ENCODE measurements at regions not wholly inside any gene's neighbourhood (a gene's known extent, or its start where the extent isn't known, plus 50 kb on each side); places are given as distances from the start of the nearest gene placed in this dataset.

DNA sequence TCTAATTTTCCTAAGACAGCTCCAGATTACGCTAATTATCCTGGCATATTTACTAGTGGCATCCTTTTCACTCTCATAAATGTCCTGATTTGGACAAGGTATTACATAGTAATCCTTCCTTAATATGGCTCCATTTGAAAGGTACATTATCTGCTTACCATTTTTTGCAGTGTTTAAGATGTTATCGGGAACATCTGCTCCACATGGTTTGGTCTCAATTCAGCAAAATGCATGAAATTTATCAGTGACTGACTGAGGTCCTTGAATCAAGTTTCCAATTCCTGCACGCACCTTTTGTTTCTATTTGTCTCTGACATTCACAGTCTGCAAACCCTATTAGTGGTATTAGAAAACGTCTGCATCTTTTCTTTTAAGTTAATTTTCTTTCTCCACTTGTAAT is 384.1 kb upstream of the KIAA1217 start:
- H3K27me3 ChIP-seq (ENCODE audit: insufficient read depth, low read length), result no peaks in the 10 kb centered on the region
- intact Hi-C loops (cut with micrococcal nuclease), result no loop called here
- RAD21 ChIA-PET (ENCODE audit: low non-redundant PET in 1 of 2, low total read pairs in 2 of 2, uncharacterized antibody in 2 of 2, unreplicated experiment in 2 of 2), result no interaction called here
- H4K20me1 ChIP-seq (ENCODE audit: insufficient read depth), result no peaks in the 10 kb centered on the region
- H3K9ac ChIP-seq (ENCODE audit: low read length), result no peak overlapping the region
- H3K4me1 ChIP-seq (ENCODE audit: control insufficient read depth in 1 of 2, insufficient read depth in 2 of 2, low read length in 2 of 2), result no peaks in the 10 kb centered on the region
- no peaks in the 10 kb centered on the region for H3K79me2 ChIP-seq (ENCODE audit: insufficient read depth, low read length)
- BruUV-seq (replicated peaks), result no TSS peak
- H3K4me3 ChIP-seq (replicated peaks in 1 of 2; ENCODE audit: low read depth in 1 of 2, low read length in 2 of 2), result no peak overlapping the region
- no peaks in the 10 kb centered on the region for H3K9me2 ChIP-seq (ENCODE audit: insufficient read depth)
- ATAC-seq (no peak), DNase-seq (ENCODE audit: low read depth, low spot score) (no peak)
- H3K9me3 ChIP-seq (ENCODE audit: control insufficient read depth in 1 of 2, insufficient read depth in 1 of 2, low read depth in 1 of 2, low read length in 2 of 2), result no peaks in the 10 kb centered on the region
- H2AFZ ChIP-seq (ENCODE audit: low read depth, low read length, poor library complexity, severe bottlenecking), result no peak overlapping the region
- no peak overlapping the region for H3K27ac ChIP-seq (ENCODE audit: low read depth, low read length)
- POLR2A ChIA-PET, result no interaction called here
- H3K4me2 ChIP-seq (ENCODE audit: low read length), result no peak overlapping the region
- CTCF ChIA-PET, result no interaction called here
- TF ChIP-seq, protein P1, sequence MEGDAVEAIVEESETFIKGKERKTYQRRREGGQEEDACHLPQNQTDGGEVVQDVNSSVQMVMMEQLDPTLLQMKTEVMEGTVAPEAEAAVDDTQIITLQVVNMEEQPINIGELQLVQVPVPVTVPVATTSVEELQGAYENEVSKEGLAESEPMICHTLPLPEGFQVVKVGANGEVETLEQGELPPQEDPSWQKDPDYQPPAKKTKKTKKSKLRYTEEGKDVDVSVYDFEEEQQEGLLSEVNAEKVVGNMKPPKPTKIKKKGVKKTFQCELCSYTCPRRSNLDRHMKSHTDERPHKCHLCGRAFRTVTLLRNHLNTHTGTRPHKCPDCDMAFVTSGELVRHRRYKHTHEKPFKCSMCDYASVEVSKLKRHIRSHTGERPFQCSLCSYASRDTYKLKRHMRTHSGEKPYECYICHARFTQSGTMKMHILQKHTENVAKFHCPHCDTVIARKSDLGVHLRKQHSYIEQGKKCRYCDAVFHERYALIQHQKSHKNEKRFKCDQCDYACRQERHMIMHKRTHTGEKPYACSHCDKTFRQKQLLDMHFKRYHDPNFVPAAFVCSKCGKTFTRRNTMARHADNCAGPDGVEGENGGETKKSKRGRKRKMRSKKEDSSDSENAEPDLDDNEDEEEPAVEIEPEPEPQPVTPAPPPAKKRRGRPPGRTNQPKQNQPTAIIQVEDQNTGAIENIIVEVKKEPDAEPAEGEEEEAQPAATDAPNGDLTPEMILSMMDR (IDR thresholded peaks at IDR 0.05 in 2 of 3, conservative IDR thresholded peaks at IDR 0.05 in 1 of 3; ENCODE audit: borderline replicate concordance in 1 of 3, insufficient read depth in 1 of 3, low read depth in 2 of 3, low read length in 2 of 3), result no peak
- H3K36me3 ChIP-seq (ENCODE audit: control insufficient read depth in 1 of 2, insufficient read depth in 2 of 2, low read length in 2 of 2), result no peaks in the 10 kb centered on the region

DNA sequence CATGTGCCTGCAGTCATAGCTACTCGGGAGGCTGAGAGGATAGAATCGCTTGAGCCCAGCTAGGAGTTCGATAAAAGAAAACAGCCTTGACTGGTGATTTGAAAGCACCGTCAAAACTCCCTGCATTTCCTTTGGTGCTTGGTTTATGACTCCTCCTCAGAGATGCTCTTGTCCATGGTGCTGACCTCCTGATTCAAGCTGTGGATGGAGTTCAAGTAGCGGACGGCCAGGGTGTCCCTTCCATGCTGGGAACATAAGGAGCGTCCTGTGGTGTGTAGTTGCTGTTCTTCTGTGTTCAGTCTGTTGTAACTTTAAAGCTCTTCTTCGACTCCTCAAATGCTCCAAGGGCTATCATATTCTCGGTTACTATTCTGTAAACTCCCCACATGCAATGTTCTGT is 382.5 kb upstream of the KIAA1217 start:
- Histone ChIP-seq H3K9ac (ENCODE audit: low read length) (no peak overlapping the region), H3K4me1 (ENCODE audit: control insufficient read depth in 1 of 2, insufficient read depth in 2 of 2, low read length in 2 of 2) (no peaks in the 10 kb centered on the region), H3K27me3 (ENCODE audit: insufficient read depth, low read length) (no peaks in the 10 kb centered on the region), H3K9me3 (ENCODE audit: control insufficient read depth in 1 of 2, insufficient read depth in 1 of 2, low read depth in 1 of 2, low read length in 2 of 2) (no peaks in the 10 kb centered on the region), H3K4me3 (replicated peaks in 1 of 2; ENCODE audit: low read depth in 1 of 2, low read length in 2 of 2) (no peak overlapping the region), H2AFZ (ENCODE audit: low read depth, low read length, poor library complexity, severe bottlenecking) (no peak overlapping the region), H3K27ac (ENCODE audit: low read depth, low read length) (no peak overlapping the region), H3K9me2 (ENCODE audit: insufficient read depth) (no peaks in the 10 kb centered on the region), H3K79me2 (ENCODE audit: insufficient read depth, low read length) (no peaks in the 10 kb centered on the region), H3K4me2 (ENCODE audit: low read length) (no peak overlapping the region), H3K36me3 (ENCODE audit: control insufficient read depth in 1 of 2, insufficient read depth in 2 of 2, low read length in 2 of 2) (no peaks in the 10 kb centered on the region), H4K20me1 (ENCODE audit: insufficient read depth) (no peaks in the 10 kb centered on the region)
- CTCF ChIA-PET, result no interaction called here
- DNase-seq (ENCODE audit: low read depth, low spot score), result no peak
- TF ChIP-seq EZH2 (IDR thresholded peaks at IDR 0.05), result no peak
- TF ChIP-seq, protein P2, sequence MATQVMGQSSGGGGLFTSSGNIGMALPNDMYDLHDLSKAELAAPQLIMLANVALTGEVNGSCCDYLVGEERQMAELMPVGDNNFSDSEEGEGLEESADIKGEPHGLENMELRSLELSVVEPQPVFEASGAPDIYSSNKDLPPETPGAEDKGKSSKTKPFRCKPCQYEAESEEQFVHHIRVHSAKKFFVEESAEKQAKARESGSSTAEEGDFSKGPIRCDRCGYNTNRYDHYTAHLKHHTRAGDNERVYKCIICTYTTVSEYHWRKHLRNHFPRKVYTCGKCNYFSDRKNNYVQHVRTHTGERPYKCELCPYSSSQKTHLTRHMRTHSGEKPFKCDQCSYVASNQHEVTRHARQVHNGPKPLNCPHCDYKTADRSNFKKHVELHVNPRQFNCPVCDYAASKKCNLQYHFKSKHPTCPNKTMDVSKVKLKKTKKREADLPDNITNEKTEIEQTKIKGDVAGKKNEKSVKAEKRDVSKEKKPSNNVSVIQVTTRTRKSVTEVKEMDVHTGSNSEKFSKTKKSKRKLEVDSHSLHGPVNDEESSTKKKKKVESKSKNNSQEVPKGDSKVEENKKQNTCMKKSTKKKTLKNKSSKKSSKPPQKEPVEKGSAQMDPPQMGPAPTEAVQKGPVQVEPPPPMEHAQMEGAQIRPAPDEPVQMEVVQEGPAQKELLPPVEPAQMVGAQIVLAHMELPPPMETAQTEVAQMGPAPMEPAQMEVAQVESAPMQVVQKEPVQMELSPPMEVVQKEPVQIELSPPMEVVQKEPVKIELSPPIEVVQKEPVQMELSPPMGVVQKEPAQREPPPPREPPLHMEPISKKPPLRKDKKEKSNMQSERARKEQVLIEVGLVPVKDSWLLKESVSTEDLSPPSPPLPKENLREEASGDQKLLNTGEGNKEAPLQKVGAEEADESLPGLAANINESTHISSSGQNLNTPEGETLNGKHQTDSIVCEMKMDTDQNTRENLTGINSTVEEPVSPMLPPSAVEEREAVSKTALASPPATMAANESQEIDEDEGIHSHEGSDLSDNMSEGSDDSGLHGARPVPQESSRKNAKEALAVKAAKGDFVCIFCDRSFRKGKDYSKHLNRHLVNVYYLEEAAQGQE (IDR thresholded peaks at IDR 0.05; ENCODE audit: low read depth), result peak; percentile 47
- RAD21 ChIA-PET (ENCODE audit: low non-redundant PET in 1 of 2, low total read pairs in 2 of 2, uncharacterized antibody in 2 of 2, unreplicated experiment in 2 of 2), result no interaction called here
- intact Hi-C loops (cut with micrococcal nuclease), result no loop called here
- POLR2A ChIA-PET, result no interaction called here
- BruUV-seq (replicated peaks), result no TSS peak
- ATAC-seq, result no peak
